Pulmonary artery endothelial cell (primary cell): ENCODE measurements at regions not wholly inside any gene's neighbourhood (a gene's known extent, or its start where the extent isn't known, plus 50 kb on each side); places are given as distances from the start of the nearest gene placed in this dataset.
"Not testable (repeated sequence)": the region's sequence is repeated elsewhere in the genome, so short reads cannot be mapped to it uniquely, and the experiment has no call there.

Source experiments
- DNase-seq: peaks from one replicate; pipeline ENCODE4 v3.0.0-alpha.2; 2011; ENCODE audit warnings: low read depth, low spot score

- DNase-seq, result no peak
These were observed 1349.4 kb downstream of the CDH8 start for GRCh38 chr16:60686824-60687223.

- no peak for DNase-seq
These were observed 1352.2 kb downstream of the CDH8 start for GRCh38 chr16:60684002-60684401.

DNA sequence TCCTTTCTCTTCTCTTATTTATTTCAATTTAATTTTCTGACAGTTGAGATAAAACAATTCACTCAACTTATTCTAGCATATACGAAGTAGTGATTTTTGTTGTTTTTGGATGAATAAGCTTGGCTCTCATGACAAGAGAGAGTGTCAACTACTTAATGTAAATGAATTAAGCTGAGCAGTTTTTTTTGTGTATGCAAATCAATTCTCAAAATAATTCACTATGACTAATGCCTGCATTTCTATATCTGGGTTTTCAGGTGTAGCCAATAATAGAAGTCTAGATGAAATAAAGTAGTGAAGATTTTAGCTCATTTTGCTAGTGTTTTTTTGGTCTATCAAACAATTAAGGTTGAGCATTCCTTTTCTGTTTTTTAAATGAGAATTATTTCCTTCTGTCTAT lies 1354.0 kb downstream of the CDH8 start:
- no peak for DNase-seq

GRCh38 chr16:60681043-60681442 lies 1355.2 kb downstream of the CDH8 start:
- no peak for DNase-seq

GRCh38 chr16:60675022-60675421 lies 1361.2 kb downstream of the CDH8 start:
- no peak for DNase-seq

DNA sequence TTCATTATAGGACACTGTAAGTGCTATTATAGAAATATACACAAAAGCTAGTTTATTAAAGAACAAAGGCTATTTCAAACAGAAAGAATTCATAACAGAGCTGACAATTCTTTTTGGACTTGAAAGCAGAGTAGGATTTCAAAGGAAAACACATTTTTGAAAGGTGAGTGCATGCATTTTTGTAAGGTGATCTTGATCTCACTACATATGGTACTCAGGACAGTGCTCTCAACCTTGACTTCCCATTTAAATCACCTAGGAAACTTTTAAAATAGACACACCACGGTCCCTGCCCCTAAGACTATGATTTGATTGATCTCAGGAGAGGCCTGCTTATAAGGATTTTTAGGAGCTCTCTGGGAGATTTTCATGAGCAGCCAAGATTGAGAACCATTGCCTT lies 1362.0 kb downstream of the CDH8 start:
- DNase-seq, result no peak

DNA sequence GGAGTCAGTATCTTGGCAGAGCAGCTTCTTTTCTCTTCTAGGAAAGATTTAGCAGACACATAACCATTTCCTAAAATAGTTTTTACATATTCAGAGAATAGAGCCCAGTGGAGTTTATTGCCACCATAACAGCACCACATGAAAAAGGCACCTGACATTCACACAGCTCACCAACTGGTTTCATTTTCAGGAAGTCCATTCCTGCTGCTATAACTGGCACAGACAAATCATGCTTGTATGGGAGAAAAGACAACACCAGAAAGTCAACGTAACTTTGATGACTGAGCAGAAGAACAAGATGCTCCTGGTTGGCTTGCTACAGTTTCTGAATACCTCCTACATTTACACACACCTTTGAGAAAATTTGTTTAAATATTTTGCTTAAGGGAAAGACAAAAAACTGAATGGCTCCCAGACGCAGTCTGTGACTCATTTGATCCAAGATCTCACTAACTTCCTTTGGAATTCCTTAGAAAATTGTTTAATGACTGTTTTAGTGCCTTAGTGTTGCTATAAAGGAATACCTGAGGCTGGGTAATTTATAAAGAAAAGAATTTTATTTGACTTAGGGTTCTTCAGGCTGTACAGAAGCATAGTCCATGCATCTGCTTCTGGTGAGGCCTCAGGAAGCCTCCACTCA lies 1380.6 kb downstream of the CDH8 start:
- DNase-seq, result no peak

DNA sequence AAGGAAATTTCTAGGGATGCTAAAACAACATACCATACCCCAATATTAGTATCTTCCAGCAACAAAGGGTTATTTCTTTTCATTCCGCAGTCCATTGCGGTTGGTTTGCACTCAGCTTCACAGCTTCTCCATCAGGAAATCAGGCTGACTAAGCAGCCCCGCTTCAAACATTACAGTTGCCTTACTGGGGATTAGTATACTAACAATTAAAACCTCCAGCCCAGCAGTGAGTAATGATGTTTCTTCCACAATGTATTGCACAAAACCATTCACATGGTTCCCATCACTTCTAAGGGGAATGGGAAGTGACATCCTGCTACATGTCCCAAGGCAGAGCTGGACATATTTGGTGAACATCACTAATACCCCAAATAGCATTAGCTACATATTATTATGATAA lies 1384.9 kb downstream of the CDH8 start:
- no peak for DNase-seq

DNA sequence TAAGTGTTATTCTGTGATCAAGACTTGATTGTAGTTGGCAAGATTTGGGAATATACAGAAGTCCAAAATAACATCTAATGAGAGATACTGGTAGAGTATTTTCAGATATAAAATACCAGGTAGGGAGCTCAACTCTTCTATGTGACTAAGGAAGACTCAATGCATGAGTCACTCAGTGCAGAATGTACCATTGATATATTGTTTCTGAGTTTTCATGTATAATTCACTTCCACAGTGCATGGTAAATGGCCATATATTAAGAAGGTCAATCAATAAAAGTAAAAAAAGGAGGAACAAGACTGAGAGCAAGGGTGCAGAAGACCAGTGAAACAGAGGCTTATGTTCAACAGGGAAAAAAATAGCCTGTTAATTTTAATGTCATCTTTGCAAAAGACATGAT lies 1387.9 kb downstream of the CDH8 start:
- no peak for DNase-seq

- DNase-seq, result not testable (repeated sequence)
These were observed 1388.8 kb downstream of the CDH8 start for GRCh38 chr16:60647388-60647787.

DNA sequence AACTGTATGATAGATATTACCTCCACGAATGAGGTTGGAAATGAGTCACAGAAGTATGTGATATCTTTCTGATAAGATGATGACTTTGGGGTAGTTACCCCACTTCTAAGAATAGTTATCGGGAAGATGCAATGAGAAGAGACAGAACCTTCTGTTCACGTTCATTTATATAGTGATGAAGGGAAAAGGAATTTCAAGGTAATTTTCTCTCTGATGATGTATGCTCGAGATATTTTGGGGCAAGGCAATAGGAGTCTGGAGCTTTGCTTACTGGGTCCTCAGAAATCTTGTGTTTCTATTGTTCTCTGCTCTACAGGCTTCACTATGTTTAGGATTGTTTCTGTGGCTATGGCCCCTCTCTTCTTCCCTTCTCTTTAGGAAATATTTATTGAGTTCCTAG lies 1389.6 kb downstream of the CDH8 start:
- no peak for DNase-seq

DNA sequence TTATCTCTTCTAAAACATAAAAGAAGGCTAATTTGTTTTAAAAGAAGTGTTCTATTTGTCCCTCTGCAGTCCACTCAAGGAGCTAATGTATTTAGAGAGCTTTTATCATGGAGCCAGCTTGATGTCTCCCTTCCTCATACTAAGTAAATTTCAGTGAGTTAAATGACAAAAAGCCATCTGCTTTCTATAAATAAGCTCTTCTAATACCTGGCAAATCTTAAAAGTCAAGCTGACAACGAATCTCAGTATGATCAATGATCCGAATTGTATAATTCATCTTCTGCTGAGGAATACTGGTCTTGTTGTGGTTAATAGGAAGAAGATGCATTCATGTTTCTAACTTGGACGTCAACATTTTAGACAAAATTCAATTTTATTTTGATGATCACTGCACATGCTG lies 1390.7 kb downstream of the CDH8 start:
- no peak for DNase-seq

- no peak for DNase-seq
These were observed 1393.3 kb downstream of the CDH8 start for GRCh38 chr16:60642956-60643355.

DNA sequence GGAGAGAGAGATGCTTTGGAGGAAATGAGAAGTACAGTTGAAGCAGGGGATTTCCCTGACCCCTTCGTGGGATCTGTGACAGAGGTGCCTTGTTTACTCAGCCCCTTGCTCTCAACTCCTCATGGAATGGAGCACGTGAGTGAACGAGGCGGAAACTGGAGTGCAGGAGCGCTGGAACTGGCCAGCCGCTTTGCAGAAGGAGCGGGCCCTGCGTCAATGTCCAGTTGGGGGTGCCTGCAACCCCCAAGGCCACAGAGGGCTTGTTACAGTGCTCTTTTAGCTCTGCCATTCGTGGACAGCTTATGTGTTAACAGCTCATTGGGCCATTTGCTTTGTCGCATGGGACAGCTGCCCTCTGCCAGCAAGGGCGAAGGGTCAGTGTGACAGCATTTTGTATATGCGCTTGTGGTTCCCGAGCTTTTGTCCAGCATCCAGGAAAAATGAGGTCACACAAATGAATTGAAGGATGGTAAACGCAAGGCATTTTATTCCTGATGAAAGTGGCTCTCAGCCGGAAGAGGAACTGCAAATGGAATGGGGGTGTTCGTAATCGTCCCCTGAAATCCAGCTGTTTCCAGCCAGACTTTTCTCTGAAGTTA lies 1395.1 kb downstream of the CDH8 start:
- DNase-seq, result no peak

DNA sequence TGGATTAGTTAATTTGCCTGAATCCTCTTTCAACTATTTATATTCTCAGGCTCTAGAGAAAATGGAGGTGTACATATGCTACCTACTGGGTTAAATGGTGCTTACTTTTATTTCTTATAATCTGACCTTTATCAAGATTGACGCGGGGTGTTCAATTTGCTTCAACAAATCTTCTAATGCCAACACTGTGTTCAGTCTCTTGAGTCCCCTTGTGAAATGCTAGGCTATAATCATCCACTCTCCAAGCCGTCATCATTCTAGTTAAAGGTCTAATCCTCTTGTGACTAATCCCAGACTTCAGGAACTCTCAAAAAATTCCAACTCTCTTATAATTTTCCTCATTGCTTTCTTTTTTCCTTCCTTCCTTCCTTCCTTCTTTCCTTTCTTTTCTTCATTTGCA lies 1396.2 kb downstream of the CDH8 start:
- DNase-seq, result no peak

DNA sequence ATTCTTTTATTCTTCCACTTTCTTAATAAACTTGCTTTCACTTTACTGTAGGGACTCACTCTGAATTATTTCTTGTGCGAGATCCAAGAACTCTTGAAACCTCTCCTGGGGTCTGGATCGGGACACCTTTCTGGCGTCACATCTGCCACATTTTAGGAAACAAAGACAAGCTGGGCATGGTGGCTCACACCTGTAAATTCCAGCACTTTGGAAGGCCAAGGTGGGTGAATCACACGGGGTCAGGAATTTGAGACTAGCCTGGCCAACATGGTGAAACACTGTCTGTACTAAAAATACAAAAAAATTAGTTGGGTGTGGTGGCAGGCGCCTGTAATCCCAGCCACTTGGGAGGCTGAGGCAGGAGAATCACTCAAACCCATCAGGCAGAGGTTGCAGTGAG lies 1399.6 kb downstream of the CDH8 start:
- not testable (repeated sequence) for DNase-seq

GRCh38 chr16:60636117-60636516 lies 1400.1 kb downstream of the CDH8 start:
- no peak for DNase-seq

- DNase-seq, result no peak
These were observed 1400.7 kb downstream of the CDH8 start for GRCh38 chr16:60635548-60635947.

DNA sequence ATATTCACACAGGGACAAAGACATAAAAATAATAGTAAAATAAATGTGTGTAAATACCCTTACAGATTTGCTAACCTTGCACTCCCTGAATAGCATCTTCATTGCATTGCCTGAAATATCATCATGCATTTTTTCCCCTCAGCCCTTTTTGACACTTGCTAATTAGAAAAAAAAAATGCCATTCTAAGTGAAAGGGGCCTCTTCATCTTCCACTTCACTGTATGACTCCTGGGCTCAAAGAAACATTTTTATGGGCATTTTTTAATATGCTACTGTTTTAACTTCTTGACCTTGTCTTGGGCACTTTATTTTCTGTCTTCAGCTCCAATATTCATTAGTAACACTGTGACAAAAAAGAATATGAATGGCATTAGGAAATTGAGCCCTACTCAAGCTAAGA lies 1424.4 kb downstream of the CDH8 start:
- DNase-seq, result no peak

- DNase-seq, result no peak
These were observed 1427.3 kb downstream of the CDH8 start for GRCh38 chr16:60608971-60609370.

GRCh38 chr16:60605652-60606051 lies 1430.6 kb downstream of the CDH8 start:
- not testable (repeated sequence) for DNase-seq

DNA sequence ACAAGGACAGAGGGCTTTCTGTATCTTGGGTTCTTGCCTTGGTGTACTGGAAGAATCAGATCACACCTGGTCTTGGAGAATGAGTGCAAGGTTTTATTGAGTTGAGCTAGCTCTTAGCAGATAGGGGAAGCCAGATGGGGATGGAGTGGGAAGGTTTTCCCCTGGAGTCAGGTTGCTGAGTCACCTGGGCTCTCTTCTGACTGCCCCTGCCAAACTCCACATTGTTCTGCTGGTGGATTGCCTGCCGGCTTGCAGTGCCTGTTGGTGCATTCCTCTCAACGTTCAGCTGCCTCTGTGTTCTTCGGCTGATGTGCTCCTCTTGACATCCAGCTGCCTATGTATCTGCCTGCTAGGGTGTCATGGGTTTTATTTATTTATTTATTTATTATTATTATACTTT lies 1431.1 kb downstream of the CDH8 start:
- DNase-seq, result no peak

DNA sequence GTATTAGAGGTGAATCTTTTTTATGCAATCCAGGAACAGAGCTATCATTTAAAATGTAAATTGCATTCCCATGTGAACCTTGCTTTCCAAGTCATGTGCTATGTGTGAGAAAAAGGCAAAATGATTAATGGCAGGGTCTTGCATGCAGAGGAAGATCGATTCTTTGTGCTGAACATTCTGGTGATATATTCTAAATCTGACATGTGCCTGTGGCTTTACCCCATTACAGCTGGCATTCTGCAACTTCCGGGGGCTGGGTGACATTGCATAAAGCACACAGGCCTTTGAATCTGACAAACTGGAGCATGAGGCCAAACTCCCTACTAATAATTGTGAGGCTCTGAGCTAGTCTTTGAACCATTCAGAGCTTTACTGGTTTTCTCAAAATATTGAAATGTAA lies 1449.7 kb downstream of the CDH8 start:
- no peak for DNase-seq

- no peak for DNase-seq
These were observed 1453.7 kb downstream of the CDH8 start for GRCh38 chr16:60582528-60582927.
